ENCODE measurements at regions not wholly inside any gene's neighbourhood (a gene's known extent, or its start where the extent isn't known, plus 50 kb on each side); places are given as distances from the start of the nearest gene placed in this dataset.

GRCh38 chr20:60641879-60642447 lies 610.1 kb upstream of the CDH4 start:
- Histone ChIP-seq H3K36me3 (ENCODE audit: control insufficient read depth in 2 of 2, extremely low read depth in 1 of 2, insufficient read depth in 1 of 2, low read length in 1 of 2) (no peaks in the 10 kb centered on the region), H3K27ac (ENCODE audit: low read length) (no peak overlapping the region), H3K4me1 (ENCODE audit: control insufficient read depth in 1 of 2, extremely low read depth in 1 of 2, insufficient read depth in 2 of 2, low read length in 2 of 2) (no peaks in the 10 kb centered on the region), H3K4me3 (ENCODE audit: control insufficient read depth in 1 of 2, extremely low read depth in 1 of 2, low read length in 1 of 2) (no peak overlapping the region), H3K27me3 (replicated peaks in 1 of 2; ENCODE audit: control insufficient read depth in 2 of 2, extremely low read depth in 1 of 2, insufficient read depth in 2 of 2, low read length in 1 of 2) (peaks cover 0 to 5% of the 10 kb centered on the region in 2 experiments), H3K9me3 (no peaks in the 10 kb centered on the region)
- POLR2A ChIA-PET: no interaction called here
- Mint-ChIP-seq H3K9me3 (no peaks in the 10 kb centered on the region), H3K4me1 (no peaks in the 10 kb centered on the region), H3K27ac (no peak overlapping the region), H3K36me3 (no peaks in the 10 kb centered on the region), H3K27me3 (peaks cover 1 to 8% of the 10 kb centered on the region in 2 donors), H3K4me3 (no peak overlapping the region)
- DNase-seq (no peak), ATAC-seq (replicated peaks in 1 of 4) (no peak)
- WGBS (ENCODE audit: insufficient coverage): 60% methylated on average over 3 of the region's 8 CpGs
- CTCF ChIA-PET: no interaction called here

DNA sequence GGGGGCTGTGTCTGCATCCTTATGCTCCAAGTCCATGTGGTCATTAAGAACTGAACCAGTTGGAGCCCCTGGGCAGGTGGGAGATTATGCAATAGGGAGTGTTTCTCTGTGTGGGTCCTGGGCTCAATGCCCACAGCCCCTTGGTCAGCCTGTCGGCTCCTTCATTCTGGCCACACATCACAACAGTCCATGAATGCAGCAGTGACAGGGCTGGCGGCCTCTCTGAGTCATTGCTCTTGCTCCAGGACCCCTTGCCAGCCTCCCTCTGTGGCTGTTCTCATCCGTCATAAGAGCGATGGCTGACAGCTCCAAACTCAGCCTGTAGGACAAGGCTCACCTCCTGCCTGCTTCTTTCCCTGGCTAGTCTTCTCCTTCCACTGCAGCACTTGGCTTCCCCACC lies 609.5 kb upstream of the CDH4 start:
- DNase-seq (no peak), ATAC-seq (replicated peaks in 1 of 4) (no peak)
- no peaks in the 10 kb centered on the region for H3K4me1 Mint-ChIP-seq
- no peaks in the 10 kb centered on the region for H3K9me3 ChIP-seq
- ChIA-PET CTCF (no interaction called here), POLR2A (no interaction called here)
- no peak overlapping the region for H3K27ac ChIP-seq (ENCODE audit: low read length)
- 59% methylated on average over 2 of the region's 4 CpGs for WGBS (ENCODE audit: insufficient coverage)
- no peak overlapping the region for H3K27ac Mint-ChIP-seq
- H3K36me3 Mint-ChIP-seq: no peaks in the 10 kb centered on the region
- no peaks in the 10 kb centered on the region for H3K4me1 ChIP-seq (ENCODE audit: control insufficient read depth in 1 of 2, extremely low read depth in 1 of 2, insufficient read depth in 2 of 2, low read length in 2 of 2)
- no peak overlapping the region for H3K4me3 ChIP-seq (ENCODE audit: control insufficient read depth in 1 of 2, extremely low read depth in 1 of 2, low read length in 1 of 2)
- peaks cover 0 to 8% of the 10 kb centered on the region in 2 donors for H3K27me3 Mint-ChIP-seq
- peaks cover 0 to 5% of the 10 kb centered on the region in 2 experiments for H3K27me3 ChIP-seq (replicated peaks in 1 of 2; ENCODE audit: control insufficient read depth in 2 of 2, extremely low read depth in 1 of 2, insufficient read depth in 2 of 2, low read length in 1 of 2)
- H3K36me3 ChIP-seq (ENCODE audit: control insufficient read depth in 2 of 2, extremely low read depth in 1 of 2, insufficient read depth in 1 of 2, low read length in 1 of 2): no peaks in the 10 kb centered on the region
- no peaks in the 10 kb centered on the region for H3K9me3 Mint-ChIP-seq
- H3K4me3 Mint-ChIP-seq: no peak overlapping the region

GRCh38 chr20:60648556-60648955 lies 603.5 kb upstream of the CDH4 start:
- Histone ChIP-seq H3K27ac (ENCODE audit: low read length) (no peak overlapping the region), H3K36me3 (ENCODE audit: control insufficient read depth in 2 of 2, extremely low read depth in 1 of 2, insufficient read depth in 1 of 2, low read length in 1 of 2) (no peaks in the 10 kb centered on the region), H3K27me3 (replicated peaks in 1 of 2; ENCODE audit: control insufficient read depth in 2 of 2, extremely low read depth in 1 of 2, insufficient read depth in 2 of 2, low read length in 1 of 2) (peaks cover 0 to 5% of the 10 kb centered on the region in 2 experiments), H3K4me1 (ENCODE audit: control insufficient read depth in 1 of 2, extremely low read depth in 1 of 2, insufficient read depth in 2 of 2, low read length in 2 of 2) (no peaks in the 10 kb centered on the region), H3K9me3 (no peaks in the 10 kb centered on the region), H3K4me3 (ENCODE audit: control insufficient read depth in 1 of 2, extremely low read depth in 1 of 2, low read length in 1 of 2) (no peak overlapping the region)
- H3K27me3 Mint-ChIP-seq: peaks cover 1 to 7% of the 10 kb centered on the region in 2 donors
- no peak for DNase-seq
- H3K9me3 Mint-ChIP-seq: peaks cover 0 to 6% (median 0%) of the 10 kb centered on the region in 3 donors
- H3K27ac Mint-ChIP-seq: no peak overlapping the region
- H3K36me3 Mint-ChIP-seq: no peaks in the 10 kb centered on the region
- ChIA-PET POLR2A (no interaction called here), CTCF (no interaction called here)
- no peaks in the 10 kb centered on the region for H3K4me1 Mint-ChIP-seq
- H3K4me3 Mint-ChIP-seq: no peak overlapping the region
- WGBS (ENCODE audit: insufficient coverage): 100% methylated on average over 1 of the region's 6 CpGs
- no peak for ATAC-seq (replicated peaks in 1 of 4)

DNA sequence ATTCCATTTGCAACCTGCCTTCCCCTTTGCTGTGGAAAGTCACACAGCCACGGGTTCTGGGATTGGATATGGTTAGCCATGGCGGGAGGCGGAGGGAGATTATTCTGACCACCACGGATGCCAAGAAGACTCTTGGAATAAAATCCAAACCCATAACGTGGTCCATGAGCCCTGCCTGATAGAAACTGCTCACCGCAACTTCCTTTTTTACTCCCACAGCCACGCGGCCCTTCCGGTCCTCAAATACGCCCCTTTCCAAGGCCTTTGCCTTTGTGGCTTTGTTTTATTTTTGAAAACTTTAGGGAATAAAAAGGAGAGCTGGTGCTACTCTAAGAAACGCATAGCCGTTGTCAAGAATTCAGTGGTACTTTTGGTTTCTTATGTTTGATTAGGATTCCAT lies 602.5 kb upstream of the CDH4 start:
- Mint-ChIP-seq H3K4me1 (no peaks in the 10 kb centered on the region), H3K27ac (no peak overlapping the region), H3K4me3 (no peak overlapping the region), H3K9me3 (peaks cover 0 to 6% (median 0%) of the 10 kb centered on the region in 3 donors), H3K36me3 (no peaks in the 10 kb centered on the region), H3K27me3 (peaks cover 1 to 7% of the 10 kb centered on the region in 2 donors)
- ChIA-PET POLR2A (no interaction called here), CTCF (no interaction called here)
- Histone ChIP-seq H3K27ac (ENCODE audit: low read length) (no peak overlapping the region), H3K9me3 (no peaks in the 10 kb centered on the region), H3K27me3 (replicated peaks in 1 of 2; ENCODE audit: control insufficient read depth in 2 of 2, extremely low read depth in 1 of 2, insufficient read depth in 2 of 2, low read length in 1 of 2) (peaks cover 0 to 5% of the 10 kb centered on the region in 2 experiments), H3K4me3 (ENCODE audit: control insufficient read depth in 1 of 2, extremely low read depth in 1 of 2, low read length in 1 of 2) (no peak overlapping the region), H3K4me1 (ENCODE audit: control insufficient read depth in 1 of 2, extremely low read depth in 1 of 2, insufficient read depth in 2 of 2, low read length in 2 of 2) (no peaks in the 10 kb centered on the region), H3K36me3 (ENCODE audit: control insufficient read depth in 2 of 2, extremely low read depth in 1 of 2, insufficient read depth in 1 of 2, low read length in 1 of 2) (no peaks in the 10 kb centered on the region)
- ATAC-seq (replicated peaks in 1 of 4): no peak
- no peak for DNase-seq
- 75% methylated on average over 2 of the region's 12 CpGs for WGBS (ENCODE audit: insufficient coverage)

DNA sequence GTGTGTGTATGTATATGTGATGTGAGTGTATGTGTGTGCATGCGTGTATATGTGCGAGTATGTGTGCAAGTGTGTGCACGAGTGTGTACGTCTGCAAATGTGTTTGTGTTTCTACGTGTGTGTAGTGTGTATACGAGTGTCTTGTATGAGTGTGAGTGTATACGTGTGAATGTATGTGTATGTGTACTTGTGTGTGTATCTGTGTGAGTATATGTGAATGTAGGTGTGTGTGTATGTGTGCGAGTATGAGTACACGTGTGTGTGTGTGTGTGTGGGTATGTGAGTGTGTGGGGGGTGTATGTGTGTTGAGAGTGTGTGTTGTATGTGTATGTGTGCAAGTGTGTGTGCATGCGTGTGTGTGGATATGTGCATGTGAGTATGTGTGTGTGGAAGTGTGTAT lies 602.0 kb upstream of the CDH4 start:
- POLR2A ChIA-PET: no interaction called here
- ATAC-seq (replicated peaks in 1 of 4): no peak
- CTCF ChIA-PET: no interaction called here
- H3K36me3 Mint-ChIP-seq: no peaks in the 10 kb centered on the region
- no peak overlapping the region for H3K27ac Mint-ChIP-seq
- no peak overlapping the region for H3K4me3 ChIP-seq (ENCODE audit: control insufficient read depth in 1 of 2, extremely low read depth in 1 of 2, low read length in 1 of 2)
- no peaks in the 10 kb centered on the region for H3K4me1 ChIP-seq (ENCODE audit: control insufficient read depth in 1 of 2, extremely low read depth in 1 of 2, insufficient read depth in 2 of 2, low read length in 2 of 2)
- no peak for DNase-seq
- no peaks in the 10 kb centered on the region for H3K36me3 ChIP-seq (ENCODE audit: control insufficient read depth in 2 of 2, extremely low read depth in 1 of 2, insufficient read depth in 1 of 2, low read length in 1 of 2)
- peaks cover 0 to 5% of the 10 kb centered on the region in 2 experiments for H3K27me3 ChIP-seq (replicated peaks in 1 of 2; ENCODE audit: control insufficient read depth in 2 of 2, extremely low read depth in 1 of 2, insufficient read depth in 2 of 2, low read length in 1 of 2)
- H3K27me3 Mint-ChIP-seq: peaks cover 1 to 4% of the 10 kb centered on the region in 2 donors
- 96% methylated on average over 10 of the region's 10 CpGs for WGBS (ENCODE audit: insufficient coverage)
- no peak overlapping the region for H3K27ac ChIP-seq (ENCODE audit: low read length)
- peaks cover 0 to 6% (median 0%) of the 10 kb centered on the region in 3 donors for H3K9me3 Mint-ChIP-seq
- no peaks in the 10 kb centered on the region for H3K9me3 ChIP-seq
- H3K4me1 Mint-ChIP-seq: no peaks in the 10 kb centered on the region
- H3K4me3 Mint-ChIP-seq: no peak overlapping the region

- H3K4me1 ChIP-seq (ENCODE audit: control insufficient read depth in 1 of 2, extremely low read depth in 1 of 2, insufficient read depth in 2 of 2, low read length in 2 of 2): no peaks in the 10 kb centered on the region
- Mint-ChIP-seq H3K4me3 (no peak overlapping the region), H3K27me3 (peaks cover 2 to 4% of the 10 kb centered on the region in 2 donors), H3K4me1 (no peaks in the 10 kb centered on the region), H3K27ac (no peak overlapping the region), H3K9me3 (peaks cover 4 to 9% (median 6%) of the 10 kb centered on the region in 3 donors), H3K36me3 (no peaks in the 10 kb centered on the region)
- no peaks in the 10 kb centered on the region for H3K9me3 ChIP-seq
- no peak overlapping the region for H3K27ac ChIP-seq (ENCODE audit: low read length)
- ChIA-PET POLR2A (no interaction called here), CTCF (no interaction called here)
- WGBS (ENCODE audit: insufficient coverage): 60% methylated on average over 1 of the region's 2 CpGs
- ATAC-seq (replicated peaks in 1 of 4) (no peak), DNase-seq (no peak)
- H3K27me3 ChIP-seq (replicated peaks in 1 of 2; ENCODE audit: control insufficient read depth in 2 of 2, extremely low read depth in 1 of 2, insufficient read depth in 2 of 2, low read length in 1 of 2): peaks cover 0 to 5% of the 10 kb centered on the region in 2 experiments
- H3K36me3 ChIP-seq (ENCODE audit: control insufficient read depth in 2 of 2, extremely low read depth in 1 of 2, insufficient read depth in 1 of 2, low read length in 1 of 2): no peaks in the 10 kb centered on the region
- no peak overlapping the region for H3K4me3 ChIP-seq (ENCODE audit: control insufficient read depth in 1 of 2, extremely low read depth in 1 of 2, low read length in 1 of 2)
Observed at GRCh38 chr20:60652046-60652445, 600.0 kb upstream of the CDH4 start.

DNA sequence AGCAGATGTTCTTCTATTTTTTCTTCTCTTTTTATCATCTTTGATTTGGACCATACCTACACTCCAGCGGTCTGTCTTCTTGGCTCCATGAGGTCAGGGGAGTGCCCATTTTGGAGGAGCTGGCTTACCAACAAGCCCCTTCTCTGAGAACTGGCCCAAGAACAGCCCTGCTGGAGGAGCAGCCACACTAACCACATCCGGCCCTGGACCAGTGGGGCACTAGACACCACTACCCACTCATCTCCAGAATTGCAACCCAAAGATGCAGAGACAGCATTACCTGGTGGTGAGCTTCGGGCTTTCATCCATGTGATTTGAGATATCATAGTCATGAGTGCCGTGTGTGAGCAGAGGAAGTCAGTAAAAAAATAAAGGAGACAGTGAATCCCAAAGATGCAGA lies 599.4 kb upstream of the CDH4 start:
- Histone ChIP-seq H3K27ac (ENCODE audit: low read length) (no peak overlapping the region), H3K27me3 (replicated peaks in 1 of 2; ENCODE audit: control insufficient read depth in 2 of 2, extremely low read depth in 1 of 2, insufficient read depth in 2 of 2, low read length in 1 of 2) (peaks cover 0 to 5% of the 10 kb centered on the region in 2 experiments), H3K9me3 (no peaks in the 10 kb centered on the region), H3K4me3 (ENCODE audit: control insufficient read depth in 1 of 2, extremely low read depth in 1 of 2, low read length in 1 of 2) (no peak overlapping the region), H3K4me1 (ENCODE audit: control insufficient read depth in 1 of 2, extremely low read depth in 1 of 2, insufficient read depth in 2 of 2, low read length in 2 of 2) (no peaks in the 10 kb centered on the region), H3K36me3 (ENCODE audit: control insufficient read depth in 2 of 2, extremely low read depth in 1 of 2, insufficient read depth in 1 of 2, low read length in 1 of 2) (no peaks in the 10 kb centered on the region)
- Mint-ChIP-seq H3K9me3 (peaks cover 4 to 9% (median 6%) of the 10 kb centered on the region in 3 donors), H3K4me1 (no peaks in the 10 kb centered on the region), H3K36me3 (no peaks in the 10 kb centered on the region), H3K27ac (no peak overlapping the region), H3K27me3 (peaks cover 4 to 5% of the 10 kb centered on the region in 2 donors), H3K4me3 (no peak overlapping the region)
- DNase-seq (no peak), ATAC-seq (replicated peaks in 1 of 4) (no peak)
- CTCF ChIA-PET: no interaction called here
- POLR2A ChIA-PET: no interaction called here
- 84% methylated on average over 2 of the region's 4 CpGs for WGBS (ENCODE audit: insufficient coverage)

All from T-cell (primary cell).